GM19240 (cell line): ENCODE measurements at regions not wholly inside any gene's neighbourhood (a gene's known extent, or its start where the extent isn't known, plus 50 kb on each side); places are given as distances from the start of the nearest gene placed in this dataset.
"Not testable (repeated sequence)": the region's sequence is repeated elsewhere in the genome, so short reads cannot be mapped to it uniquely, and the experiment has no call there.

Experiments used
- DNase-seq: peaks from one replicate; pipeline ENCODE4 v3.0.0; 2011; ENCODE audit warnings: low spot score; ENCODE audit not compliant: insufficient read length

- no peak for DNase-seq
These were observed 964.2 kb upstream of the IGFBP7 start for GRCh38 chr4:58074382-58074781.

DNA sequence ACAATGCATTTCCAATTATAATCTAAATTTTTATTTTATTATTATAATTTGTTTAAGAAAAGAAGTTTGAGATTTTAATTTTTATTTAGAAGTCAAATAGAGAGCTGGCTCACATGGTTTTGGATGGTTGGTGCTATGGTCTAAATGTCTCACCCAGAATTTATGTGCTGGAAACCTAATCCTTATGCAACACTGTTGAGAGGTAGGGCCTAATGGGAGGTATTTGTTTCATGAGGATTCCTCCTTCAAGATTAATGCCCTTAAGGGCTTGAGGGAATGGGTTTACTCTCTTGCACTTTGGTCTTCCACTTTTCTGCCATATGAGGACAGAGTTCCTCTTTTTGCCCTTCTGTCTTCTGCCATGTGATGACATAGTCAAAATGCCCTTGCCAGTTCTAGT lies 960.5 kb upstream of the IGFBP7 start:
- no peak for DNase-seq

GRCh38 chr4:58064653-58065052 lies 954.5 kb upstream of the IGFBP7 start:
- no peak for DNase-seq

DNA sequence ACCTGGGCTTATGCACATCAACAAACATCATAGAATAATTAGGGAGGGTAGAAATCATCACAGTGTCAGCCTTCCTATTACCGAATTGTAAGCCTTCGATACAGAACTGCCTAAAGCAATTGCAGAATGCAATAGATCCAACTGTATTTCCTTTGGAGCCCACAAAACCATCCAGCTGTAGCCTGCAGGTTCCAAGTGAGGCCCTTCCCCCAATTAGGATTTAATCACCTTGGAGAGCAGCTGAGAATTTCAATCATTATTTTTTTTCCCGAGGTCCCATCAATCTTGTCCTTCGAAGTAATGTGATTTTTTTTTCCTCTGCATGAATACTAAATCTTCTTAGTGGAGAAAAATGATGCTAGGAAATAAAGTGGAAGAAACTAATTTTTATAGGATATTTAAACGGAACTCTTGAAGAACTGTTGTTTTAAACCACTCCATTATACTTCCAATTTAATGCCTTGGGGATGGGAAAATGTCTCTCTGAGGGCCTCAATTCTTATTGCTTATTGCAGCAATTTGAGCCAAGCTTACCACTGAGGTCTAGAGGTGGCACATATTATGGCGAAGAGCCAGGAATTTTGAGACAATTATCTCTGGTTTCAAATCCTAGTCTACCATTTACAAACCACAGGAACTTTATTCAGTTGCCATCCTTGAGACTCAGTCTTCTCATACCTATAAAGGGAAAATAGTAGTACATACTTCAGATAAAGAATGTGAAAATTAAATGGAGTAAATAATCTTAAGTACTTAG lies 953.4 kb upstream of the IGFBP7 start:
- DNase-seq: no peak

GRCh38 chr4:58061967-58062366 lies 951.8 kb upstream of the IGFBP7 start:
- no peak for DNase-seq

- DNase-seq: no peak
These were observed 940.3 kb upstream of the IGFBP7 start for GRCh38 chr4:58050439-58050838.

GRCh38 chr4:58048491-58048890 lies 938.3 kb upstream of the IGFBP7 start:
- no peak for DNase-seq

- no peak for DNase-seq
These were observed 932.0 kb upstream of the IGFBP7 start for GRCh38 chr4:58042176-58042575.

- no peak for DNase-seq
These were observed 883.8 kb upstream of the IGFBP7 start for GRCh38 chr4:57993944-57994343.

DNA sequence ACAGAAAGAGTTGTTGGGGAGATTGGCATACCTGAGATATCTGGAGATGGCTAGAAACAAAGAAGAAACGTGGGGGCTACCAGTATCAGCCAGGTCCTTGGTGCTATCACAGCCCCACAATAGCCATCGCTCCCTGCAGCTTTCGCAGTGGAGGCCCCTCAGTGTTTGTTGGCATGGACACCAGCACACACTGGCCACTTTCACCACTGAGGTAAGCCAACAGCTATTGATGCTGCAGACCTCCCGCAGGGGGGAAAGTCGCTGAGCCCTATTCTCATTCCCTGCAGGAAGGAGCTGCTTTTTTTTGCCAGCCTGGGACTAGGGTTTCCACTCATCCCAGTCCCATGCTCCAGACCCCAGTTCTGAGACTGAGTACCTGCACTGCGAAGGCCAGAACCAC lies 879.2 kb upstream of the IGFBP7 start:
- DNase-seq: no peak

GRCh38 chr4:57985161-57985560 lies 875.0 kb upstream of the IGFBP7 start:
- DNase-seq: no peak

GRCh38 chr4:57981123-57981522 lies 870.9 kb upstream of the IGFBP7 start:
- no peak for DNase-seq

GRCh38 chr4:57974821-57975220 lies 864.6 kb upstream of the IGFBP7 start:
- DNase-seq: no peak

DNA sequence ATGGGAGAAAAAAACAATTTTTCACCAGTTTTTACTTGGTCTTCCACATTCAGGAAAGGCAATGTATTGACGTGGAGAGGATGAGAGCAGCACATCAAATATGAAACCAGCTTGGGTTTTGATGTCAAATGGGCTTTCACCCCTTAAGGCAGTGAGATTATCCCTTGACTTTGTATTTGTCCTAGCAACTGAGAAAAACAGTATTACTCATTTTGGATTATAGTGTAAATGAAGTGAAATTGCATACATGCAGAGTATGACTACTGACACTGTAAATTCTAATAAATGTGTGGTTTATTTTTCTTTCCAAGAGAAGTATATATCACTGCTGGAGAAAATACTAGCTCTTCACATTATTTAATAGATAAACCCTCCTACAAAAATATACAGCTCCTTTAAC lies 863.6 kb upstream of the IGFBP7 start:
- DNase-seq: no peak

DNA sequence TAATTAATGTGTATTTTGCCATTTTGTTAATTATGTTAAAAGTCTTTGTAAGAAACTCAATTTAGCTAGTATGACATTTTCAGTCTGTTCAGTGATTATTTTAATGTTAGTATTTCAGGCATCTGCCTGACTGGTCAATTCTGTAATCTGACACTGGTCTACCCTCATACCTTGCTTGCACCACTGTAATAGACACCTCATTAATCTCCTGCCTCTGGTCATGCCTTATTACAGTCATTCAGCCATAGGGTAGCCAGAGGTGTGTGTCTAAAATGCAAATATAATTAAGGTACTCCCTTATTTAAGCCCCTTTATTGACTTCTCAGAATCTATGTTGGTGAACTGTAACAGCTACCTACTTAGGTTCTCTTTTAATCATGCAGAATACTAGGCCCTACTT lies 861.1 kb upstream of the IGFBP7 start:
- no peak for DNase-seq

DNA sequence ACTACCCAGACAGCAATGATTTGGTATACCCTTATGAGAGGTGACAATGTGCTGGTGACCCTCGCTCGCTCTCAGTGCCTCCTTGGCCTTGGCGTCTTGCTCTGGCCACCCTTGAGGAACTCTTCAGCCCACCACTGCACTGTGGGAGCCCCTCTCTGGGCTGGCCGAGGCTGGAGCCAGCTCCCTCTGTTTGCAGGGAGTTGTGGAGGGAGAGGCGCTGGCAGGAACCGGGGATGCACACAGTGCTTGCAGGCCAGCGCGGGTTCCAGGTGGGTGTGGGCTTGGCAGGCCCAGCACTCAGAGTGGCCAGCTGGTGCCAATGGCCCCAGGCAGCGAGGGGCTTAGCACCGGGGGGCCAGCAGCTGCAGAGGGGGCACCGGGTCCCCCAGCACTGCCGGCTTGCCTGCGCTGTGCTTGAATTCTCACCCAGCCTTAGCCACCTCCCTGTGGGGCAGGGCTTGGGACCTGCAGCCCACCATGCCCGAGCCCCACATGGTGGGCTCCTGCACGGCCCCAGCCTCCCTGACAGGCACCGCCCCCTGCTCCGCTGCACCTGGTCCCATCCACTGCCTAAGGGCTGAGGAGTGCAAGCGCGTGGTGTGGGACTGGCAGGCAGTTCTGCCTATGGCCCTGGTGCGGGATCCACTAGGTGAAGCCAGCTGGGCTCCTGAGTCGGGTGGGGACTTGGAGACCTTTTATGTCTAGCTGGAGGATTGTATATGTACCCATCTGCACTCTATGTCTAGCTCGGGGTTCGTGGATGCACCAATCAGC lies 857.0 kb upstream of the IGFBP7 start:
- no peak for DNase-seq

DNA sequence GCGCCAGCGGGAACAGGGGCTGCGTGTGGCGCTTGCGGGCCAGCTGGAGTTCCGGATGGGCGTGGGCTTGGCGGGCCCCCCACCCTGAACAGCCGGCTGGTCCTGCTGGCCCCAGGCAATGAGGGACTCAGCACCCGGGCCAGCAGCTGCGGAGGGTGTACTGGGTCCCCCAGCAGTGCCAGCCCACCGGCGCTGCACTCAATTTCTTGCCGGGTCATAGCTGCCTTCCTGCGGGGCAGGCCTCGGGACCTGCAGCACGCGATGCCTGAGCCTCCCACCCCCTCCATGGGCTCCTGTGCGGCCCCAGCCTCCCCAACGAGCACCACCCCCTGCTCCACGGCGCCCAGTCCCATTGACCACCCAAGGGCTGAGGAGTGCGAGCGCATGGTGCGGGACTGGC lies 855.2 kb upstream of the IGFBP7 start:
- not testable (repeated sequence) for DNase-seq

DNA sequence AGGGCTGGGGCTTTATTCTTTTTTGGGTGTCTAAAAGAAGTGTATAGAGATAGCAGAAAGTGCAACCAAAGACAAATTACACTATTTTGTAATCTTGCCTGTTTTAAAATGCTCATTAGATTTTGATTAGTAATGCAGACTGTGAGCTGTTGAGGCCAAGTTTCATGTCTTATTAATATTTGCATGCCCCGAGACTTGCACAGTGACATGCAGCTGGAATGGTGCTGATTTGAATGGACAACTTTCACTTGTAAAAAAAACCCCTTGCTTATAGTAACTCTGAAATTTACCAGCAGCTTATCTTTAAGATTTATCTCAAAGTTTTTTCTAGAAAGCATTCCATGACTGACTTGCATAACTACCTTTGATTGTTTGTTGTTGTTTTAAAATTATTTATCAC lies 835.1 kb upstream of the IGFBP7 start:
- DNase-seq: no peak

- no peak for DNase-seq
These were observed 833.5 kb upstream of the IGFBP7 start for GRCh38 chr4:57943682-57944081.

GRCh38 chr4:57937326-57937725 lies 827.1 kb upstream of the IGFBP7 start:
- DNase-seq: not testable (repeated sequence)

DNA sequence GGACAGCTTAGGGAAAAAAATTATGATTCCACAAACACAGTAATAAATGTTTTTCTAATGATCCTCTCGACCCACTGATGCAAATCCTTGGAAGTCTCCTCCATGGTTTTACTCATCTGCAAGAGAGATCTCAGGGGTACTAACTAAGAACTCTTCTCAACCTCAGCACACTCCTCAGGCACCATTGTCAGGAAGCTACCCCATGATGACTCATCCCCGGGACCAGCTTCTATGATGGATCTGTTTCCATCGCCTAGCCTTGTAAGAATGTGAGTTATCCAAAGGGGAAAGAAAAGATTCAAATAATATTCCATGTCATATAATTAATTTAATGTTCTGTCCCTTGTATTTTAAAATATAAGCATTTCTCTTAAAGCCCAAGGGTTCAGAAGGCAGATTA lies 816.1 kb upstream of the IGFBP7 start:
- no peak for DNase-seq

DNA sequence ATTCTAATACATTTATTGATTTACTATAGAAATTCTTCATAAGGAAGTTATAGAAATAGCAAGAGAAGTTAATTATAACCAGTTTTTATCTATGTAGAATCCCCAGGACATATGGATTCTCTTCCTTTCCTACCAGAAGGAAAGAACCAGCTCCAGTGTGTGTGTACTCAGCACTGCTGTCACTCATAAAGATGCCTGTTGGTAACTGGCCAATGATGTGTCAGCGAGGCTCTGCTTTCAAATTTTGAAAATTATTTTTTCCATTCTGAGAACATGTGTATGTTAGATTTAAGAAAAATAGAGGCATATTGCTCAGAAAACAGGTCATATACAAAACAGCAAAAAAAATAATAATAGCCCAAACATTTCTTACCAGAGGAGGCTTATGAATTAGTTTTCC lies 814.8 kb upstream of the IGFBP7 start:
- no peak for DNase-seq

DNA sequence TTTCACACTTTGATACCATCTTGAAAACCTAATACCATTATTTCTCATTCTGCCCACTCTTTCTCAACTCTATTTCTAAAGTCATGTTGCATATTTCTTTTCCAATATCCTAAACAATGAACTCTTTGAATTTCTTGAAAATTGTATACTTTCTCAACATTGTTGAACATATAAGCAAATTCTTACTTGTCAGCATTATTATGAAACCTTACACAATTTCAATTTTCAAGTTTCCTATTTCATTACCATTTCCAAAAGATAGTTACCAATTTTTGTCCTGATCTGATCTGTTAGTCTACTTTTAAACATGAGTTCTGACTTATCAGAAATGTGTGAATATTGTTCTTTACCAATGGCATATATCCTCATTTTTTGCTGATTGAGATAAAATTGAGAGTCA lies 806.3 kb upstream of the IGFBP7 start:
- DNase-seq: no peak
